ENCODE measurements at regions not wholly inside any gene's neighbourhood (a gene's known extent, or its start where the extent isn't known, plus 50 kb on each side); places are given as distances from the start of the nearest gene placed in this dataset.

DNA sequence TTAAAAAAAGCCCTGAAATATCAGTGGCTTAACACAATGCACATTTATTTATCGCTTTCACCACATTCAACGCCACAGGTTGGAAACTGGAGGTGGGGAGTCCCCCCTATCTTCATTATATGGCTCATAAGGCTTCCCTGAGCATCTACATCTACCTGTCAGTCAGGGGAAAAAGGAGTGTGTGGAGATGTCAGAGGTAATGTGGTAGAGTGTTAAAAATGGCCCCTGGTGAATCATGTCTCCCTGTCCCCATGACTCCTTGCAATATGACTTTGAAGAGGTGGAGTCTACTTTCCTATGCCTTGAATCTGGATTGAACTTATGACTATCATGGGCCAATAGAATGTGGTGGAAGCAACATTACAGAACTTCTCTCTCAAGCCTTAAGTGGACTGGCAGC lies 65.5 kb upstream of the BTBD3 start:
- TF ChIP-seq, protein P1, sequence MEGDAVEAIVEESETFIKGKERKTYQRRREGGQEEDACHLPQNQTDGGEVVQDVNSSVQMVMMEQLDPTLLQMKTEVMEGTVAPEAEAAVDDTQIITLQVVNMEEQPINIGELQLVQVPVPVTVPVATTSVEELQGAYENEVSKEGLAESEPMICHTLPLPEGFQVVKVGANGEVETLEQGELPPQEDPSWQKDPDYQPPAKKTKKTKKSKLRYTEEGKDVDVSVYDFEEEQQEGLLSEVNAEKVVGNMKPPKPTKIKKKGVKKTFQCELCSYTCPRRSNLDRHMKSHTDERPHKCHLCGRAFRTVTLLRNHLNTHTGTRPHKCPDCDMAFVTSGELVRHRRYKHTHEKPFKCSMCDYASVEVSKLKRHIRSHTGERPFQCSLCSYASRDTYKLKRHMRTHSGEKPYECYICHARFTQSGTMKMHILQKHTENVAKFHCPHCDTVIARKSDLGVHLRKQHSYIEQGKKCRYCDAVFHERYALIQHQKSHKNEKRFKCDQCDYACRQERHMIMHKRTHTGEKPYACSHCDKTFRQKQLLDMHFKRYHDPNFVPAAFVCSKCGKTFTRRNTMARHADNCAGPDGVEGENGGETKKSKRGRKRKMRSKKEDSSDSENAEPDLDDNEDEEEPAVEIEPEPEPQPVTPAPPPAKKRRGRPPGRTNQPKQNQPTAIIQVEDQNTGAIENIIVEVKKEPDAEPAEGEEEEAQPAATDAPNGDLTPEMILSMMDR (IDR thresholded peaks at IDR 0.05): no peak
- TF ChIP-seq TCF7L2 (IDR thresholded peaks at IDR 0.05; ENCODE audit: low read depth, low read length): no peak
- no peak for TF ChIP-seq POLR2AphosphoS5 (IDR thresholded peaks at IDR 0.05; ENCODE audit: low read depth, low read length)
- TF ChIP-seq, protein P2, sequence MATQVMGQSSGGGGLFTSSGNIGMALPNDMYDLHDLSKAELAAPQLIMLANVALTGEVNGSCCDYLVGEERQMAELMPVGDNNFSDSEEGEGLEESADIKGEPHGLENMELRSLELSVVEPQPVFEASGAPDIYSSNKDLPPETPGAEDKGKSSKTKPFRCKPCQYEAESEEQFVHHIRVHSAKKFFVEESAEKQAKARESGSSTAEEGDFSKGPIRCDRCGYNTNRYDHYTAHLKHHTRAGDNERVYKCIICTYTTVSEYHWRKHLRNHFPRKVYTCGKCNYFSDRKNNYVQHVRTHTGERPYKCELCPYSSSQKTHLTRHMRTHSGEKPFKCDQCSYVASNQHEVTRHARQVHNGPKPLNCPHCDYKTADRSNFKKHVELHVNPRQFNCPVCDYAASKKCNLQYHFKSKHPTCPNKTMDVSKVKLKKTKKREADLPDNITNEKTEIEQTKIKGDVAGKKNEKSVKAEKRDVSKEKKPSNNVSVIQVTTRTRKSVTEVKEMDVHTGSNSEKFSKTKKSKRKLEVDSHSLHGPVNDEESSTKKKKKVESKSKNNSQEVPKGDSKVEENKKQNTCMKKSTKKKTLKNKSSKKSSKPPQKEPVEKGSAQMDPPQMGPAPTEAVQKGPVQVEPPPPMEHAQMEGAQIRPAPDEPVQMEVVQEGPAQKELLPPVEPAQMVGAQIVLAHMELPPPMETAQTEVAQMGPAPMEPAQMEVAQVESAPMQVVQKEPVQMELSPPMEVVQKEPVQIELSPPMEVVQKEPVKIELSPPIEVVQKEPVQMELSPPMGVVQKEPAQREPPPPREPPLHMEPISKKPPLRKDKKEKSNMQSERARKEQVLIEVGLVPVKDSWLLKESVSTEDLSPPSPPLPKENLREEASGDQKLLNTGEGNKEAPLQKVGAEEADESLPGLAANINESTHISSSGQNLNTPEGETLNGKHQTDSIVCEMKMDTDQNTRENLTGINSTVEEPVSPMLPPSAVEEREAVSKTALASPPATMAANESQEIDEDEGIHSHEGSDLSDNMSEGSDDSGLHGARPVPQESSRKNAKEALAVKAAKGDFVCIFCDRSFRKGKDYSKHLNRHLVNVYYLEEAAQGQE (IDR thresholded peaks at IDR 0.05; ENCODE audit: insufficient read depth in 1 of 2, low read depth in 2 of 2, low read length in 1 of 2): no peak
- TF ChIP-seq SIN3A (IDR thresholded peaks at IDR 0.05; ENCODE audit: borderline replicate concordance, insufficient read depth, low read depth, low read length): no peak
- Histone ChIP-seq H3K9me3 (ENCODE audit: control insufficient read depth, insufficient read depth, low read depth, low read length) (no peaks in the 10 kb centered on the region), H3K4me1 (ENCODE audit: control insufficient read depth, insufficient read depth, low read length) (no peaks in the 10 kb centered on the region), H3K4me3 (ENCODE audit: low read depth in 2 of 2, low read length in 2 of 2) (no peak overlapping the region), H3K36me3 (ENCODE audit: control insufficient read depth, insufficient read depth, low read length) (no peaks in the 10 kb centered on the region), H3K27ac (ENCODE audit: low read length) (no peak overlapping the region), H3K27me3 (ENCODE audit: control insufficient read depth, insufficient read depth, low read length) (no peaks in the 10 kb centered on the region)
- BruUV-seq (replicated peaks): no TSS peak
- DNase-seq (ENCODE audit: low read depth, low spot score) (no peak), ATAC-seq (no peak)
- CTCF ChIA-PET: no interaction called here
- POLR2A ChIA-PET: no interaction called here
- intact Hi-C loops (cut with micrococcal nuclease; ENCODE audit: unreplicated experiment) (no loop called here), in situ Hi-C loops (cut with HindIII; ENCODE audit: low pct_unique_long_range_greater_than_20kb, low sequenced_read_pairs) (no loop called here)

DNA sequence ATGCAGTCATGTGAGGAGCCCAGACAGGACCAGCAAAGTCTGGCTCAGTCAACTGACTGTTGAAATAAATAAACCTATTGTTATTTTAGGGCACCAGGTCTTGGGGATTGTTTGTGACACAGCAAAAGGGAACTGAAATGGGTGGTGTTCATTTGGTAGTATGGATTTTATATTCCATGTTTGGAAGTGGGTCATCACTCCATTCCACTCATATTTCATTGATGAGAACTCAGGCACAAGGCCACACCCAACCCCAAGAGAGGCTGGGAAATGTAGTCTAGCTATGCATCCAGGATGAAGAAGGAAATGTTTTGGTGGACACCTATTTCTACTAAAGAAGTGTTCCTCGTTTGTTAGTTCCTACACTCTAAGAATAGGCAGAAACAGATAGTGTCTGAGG lies 64.9 kb upstream of the BTBD3 start:
- intact Hi-C loops (cut with micrococcal nuclease; ENCODE audit: unreplicated experiment): no loop called here

More for the DNA sequence above, 64.9 kb upstream of the BTBD3 start:
- in situ Hi-C loops (cut with HindIII; ENCODE audit: low pct_unique_long_range_greater_than_20kb, low sequenced_read_pairs): no loop called here
- Histone ChIP-seq H3K4me1 (ENCODE audit: control insufficient read depth, insufficient read depth, low read length) (no peaks in the 10 kb centered on the region), H3K27ac (ENCODE audit: low read length) (no peak overlapping the region), H3K9me3 (ENCODE audit: control insufficient read depth, insufficient read depth, low read depth, low read length) (no peaks in the 10 kb centered on the region), H3K36me3 (ENCODE audit: control insufficient read depth, insufficient read depth, low read length) (no peaks in the 10 kb centered on the region), H3K4me3 (ENCODE audit: low read depth in 2 of 2, low read length in 2 of 2) (no peak overlapping the region), H3K27me3 (ENCODE audit: control insufficient read depth, insufficient read depth, low read length) (no peaks in the 10 kb centered on the region; the same call in 1 of the 2 replicates)
- no peak for ATAC-seq
- BruUV-seq (replicated peaks): no TSS peak
- POLR2A ChIA-PET: no interaction called here
- TF ChIP-seq, protein P2 (IDR thresholded peaks at IDR 0.05; ENCODE audit: insufficient read depth in 1 of 2, low read depth in 2 of 2, low read length in 1 of 2): no peak
- TF ChIP-seq, protein P1 (IDR thresholded peaks at IDR 0.05): no peak
- TF ChIP-seq TCF7L2 (IDR thresholded peaks at IDR 0.05; ENCODE audit: low read depth, low read length) (no peak), POLR2AphosphoS5 (IDR thresholded peaks at IDR 0.05; ENCODE audit: low read depth, low read length) (no peak), SIN3A (IDR thresholded peaks at IDR 0.05; ENCODE audit: borderline replicate concordance, insufficient read depth, low read depth, low read length) (no peak)
- CTCF ChIA-PET: no interaction called here
- DNase-seq (ENCODE audit: low read depth, low spot score): no peak

All from Panc1 (cell line).